ENCODE measurements at regions not wholly inside any gene's neighbourhood (a gene's known extent, or its start where the extent isn't known, plus 50 kb on each side); places are given as distances from the start of the nearest gene placed in this dataset.

DNA sequence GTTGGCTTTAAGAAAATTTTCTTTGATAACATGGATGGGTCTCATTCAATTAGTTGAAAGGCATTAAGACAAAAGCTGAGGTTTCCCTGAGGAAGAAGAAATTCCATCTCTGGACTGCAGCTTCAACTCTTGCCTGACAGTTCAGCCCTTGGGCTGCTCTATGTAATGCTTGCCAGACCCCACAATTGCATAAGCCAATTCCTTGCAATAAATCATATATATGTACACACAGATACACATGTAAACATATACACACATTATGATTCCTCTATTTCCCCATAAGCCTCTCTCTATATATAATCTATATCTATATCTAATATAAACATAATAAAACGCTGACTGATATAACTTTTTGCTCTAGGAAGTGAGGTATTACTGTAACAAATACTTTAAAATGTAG, 301.5 kb upstream of the PRMT6 start:
- FAIRE-seq (no peak), DNase-seq (ENCODE audit: low spot score in 2 of 2) (no peak)

- FAIRE-seq (no peak), DNase-seq (ENCODE audit: low spot score in 2 of 2) (no peak)
Measured at GRCh38 chr1:106755682-106756406, 300.6 kb upstream of the PRMT6 start.

- no peak for FAIRE-seq
- no peak for DNase-seq (ENCODE audit: low spot score in 2 of 2)
Measured at GRCh38 chr1:106756752-106757151, 299.7 kb upstream of the PRMT6 start.

DNA sequence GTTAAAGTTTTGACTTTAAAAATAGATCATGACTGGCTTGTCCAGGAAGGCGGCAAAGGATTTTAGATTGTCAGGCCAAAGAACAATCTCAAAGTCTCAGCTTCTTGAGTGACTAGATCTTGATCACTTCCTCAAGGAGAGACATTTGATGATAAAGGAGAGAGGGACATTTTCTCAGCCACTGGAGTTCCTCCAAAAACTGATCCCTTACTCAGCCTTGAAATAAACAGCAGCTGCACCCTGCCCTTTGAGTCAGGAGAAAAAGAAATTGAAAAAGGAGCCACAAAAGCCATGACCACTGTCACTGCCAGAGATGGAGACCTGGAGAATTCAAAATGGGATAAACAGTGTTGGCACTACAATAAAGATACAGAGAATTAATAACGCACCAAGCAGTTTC, 288.4 kb upstream of the PRMT6 start:
- no peak for FAIRE-seq

GRCh38 chr1:106768501-106768900, 288.0 kb upstream of the PRMT6 start:
- DNase-seq (ENCODE audit: low spot score in 2 of 2) (no peak), FAIRE-seq (no peak)

More for the DNA sequence above, 288.4 kb upstream of the PRMT6 start:
- DNase-seq (ENCODE audit: low spot score in 2 of 2) = no peak

DNA sequence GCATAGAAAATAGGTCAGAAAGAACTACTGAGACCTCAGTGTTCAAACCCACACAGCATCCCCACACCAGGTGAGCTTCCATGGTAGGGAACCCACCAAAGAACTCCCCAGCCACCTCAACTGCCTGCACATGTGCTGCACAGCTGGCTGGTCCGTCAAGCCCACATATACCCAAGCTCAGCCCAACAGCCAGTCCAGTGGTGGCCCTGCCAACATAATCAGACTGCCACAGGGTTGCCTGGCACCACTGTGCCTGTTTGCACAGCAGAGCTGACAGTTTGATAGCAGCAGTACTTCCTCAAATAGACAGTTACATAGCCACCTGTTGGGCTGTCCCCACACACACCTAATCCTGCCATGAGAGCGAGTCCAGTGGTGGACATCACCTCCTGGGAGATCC, 283.3 kb upstream of the PRMT6 start:
- FAIRE-seq (no peak), DNase-seq (ENCODE audit: low spot score in 2 of 2) (no peak)

- no peak for FAIRE-seq
- no peak for DNase-seq (ENCODE audit: low spot score in 2 of 2)
Measured at GRCh38 chr1:106780066-106780465, 276.4 kb upstream of the PRMT6 start.

DNA sequence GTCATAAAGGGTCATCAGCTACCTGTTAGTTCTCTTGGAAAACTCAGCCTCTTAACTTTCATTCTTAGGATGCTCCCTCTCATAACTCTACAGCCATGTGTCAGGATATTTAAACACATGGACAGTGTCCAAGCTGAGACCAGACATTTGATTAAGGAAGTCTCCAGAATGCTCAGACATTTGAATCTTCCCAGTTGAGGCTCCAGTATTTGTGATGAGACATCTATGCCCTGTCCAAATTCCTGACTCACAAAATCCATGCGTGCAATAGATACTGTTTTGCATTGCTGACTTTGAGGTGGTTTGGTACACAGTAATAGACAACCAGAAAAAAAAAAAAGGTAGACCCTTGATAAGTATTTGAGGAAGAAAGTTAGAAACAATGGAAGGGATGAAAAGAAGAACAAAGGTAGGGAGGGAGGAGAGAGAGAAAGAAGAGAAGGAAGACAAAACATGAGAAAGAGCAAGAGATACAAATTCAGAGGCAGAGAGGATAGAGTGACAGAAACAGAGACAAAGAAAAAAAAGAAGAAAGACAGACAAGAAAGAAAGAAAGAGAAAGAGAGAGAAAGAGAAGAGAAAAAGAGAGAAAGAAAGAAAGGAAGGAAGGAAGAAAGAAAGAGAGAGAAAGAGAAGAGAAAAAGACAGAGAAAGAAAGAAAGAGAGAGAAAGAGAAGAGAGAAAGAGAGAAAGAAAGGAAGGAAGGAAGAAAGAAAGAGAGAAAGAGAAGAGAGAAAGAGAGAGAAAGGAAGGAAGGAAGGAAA, 275.5 kb upstream of the PRMT6 start:
- no peak for DNase-seq (ENCODE audit: low spot score in 2 of 2)
- no peak for FAIRE-seq

GRCh38 chr1:106785176-106785575, 271.3 kb upstream of the PRMT6 start:
- DNase-seq (ENCODE audit: low spot score in 2 of 2) = no peak
- FAIRE-seq = no peak

- no peak for DNase-seq (ENCODE audit: low spot score in 2 of 2)
Measured at GRCh38 chr1:106787520-106787919, 269.0 kb upstream of the PRMT6 start.

GRCh38 chr1:106789686-106790085, 266.8 kb upstream of the PRMT6 start:
- FAIRE-seq (no peak), DNase-seq (ENCODE audit: low spot score in 2 of 2) (no peak)

More at GRCh38 chr1:106787520-106787919, 269.0 kb upstream of the PRMT6 start:
- no peak for FAIRE-seq

DNA sequence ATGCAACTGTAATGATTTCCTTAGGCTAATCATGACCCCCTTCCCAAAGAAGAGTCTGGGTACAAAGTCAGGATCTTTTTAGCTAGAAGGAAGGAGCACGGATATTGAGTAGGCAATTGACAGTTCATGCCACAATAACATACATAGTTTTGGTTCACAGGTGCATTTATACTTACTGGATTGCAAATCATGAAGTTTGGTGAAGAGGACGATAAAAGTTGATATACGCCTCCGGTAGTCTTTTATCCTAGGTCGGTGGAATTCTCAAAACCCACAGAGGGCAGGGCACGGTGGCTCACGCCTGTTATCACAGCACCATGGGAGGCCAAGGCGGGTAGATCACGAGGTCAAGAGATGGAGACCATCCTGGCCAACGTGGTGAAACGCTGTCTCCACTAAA, 265.4 kb upstream of the PRMT6 start:
- DNase-seq (ENCODE audit: low spot score in 2 of 2) (no peak), FAIRE-seq (no peak)

GRCh38 chr1:106793651-106794050, 262.8 kb upstream of the PRMT6 start:
- FAIRE-seq = no peak
- DNase-seq (ENCODE audit: low spot score in 2 of 2) = no peak

DNA sequence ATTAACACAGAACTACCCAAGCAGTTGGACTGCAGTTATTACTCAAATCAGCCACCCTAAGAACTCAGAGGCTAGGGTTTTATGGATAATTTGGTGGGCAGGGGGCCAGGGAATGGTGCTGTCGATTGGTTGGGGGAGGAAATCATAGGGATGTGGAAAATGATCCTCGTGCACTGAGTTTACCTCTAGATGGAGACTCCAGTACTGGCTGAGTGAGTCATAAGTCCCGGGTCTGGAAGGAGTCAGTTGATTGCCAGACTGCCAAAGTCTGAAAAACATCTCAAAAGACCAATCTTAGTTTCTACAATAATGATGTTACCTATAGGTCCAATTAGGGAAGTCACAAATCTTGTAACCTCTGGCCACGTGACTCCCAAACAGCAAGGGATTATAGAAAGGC, 257.5 kb upstream of the PRMT6 start:
- FAIRE-seq (no peak), DNase-seq (ENCODE audit: low spot score in 2 of 2) (no peak)

GRCh38 chr1:106802181-106802580, 254.3 kb upstream of the PRMT6 start:
- no peak for FAIRE-seq

DNA sequence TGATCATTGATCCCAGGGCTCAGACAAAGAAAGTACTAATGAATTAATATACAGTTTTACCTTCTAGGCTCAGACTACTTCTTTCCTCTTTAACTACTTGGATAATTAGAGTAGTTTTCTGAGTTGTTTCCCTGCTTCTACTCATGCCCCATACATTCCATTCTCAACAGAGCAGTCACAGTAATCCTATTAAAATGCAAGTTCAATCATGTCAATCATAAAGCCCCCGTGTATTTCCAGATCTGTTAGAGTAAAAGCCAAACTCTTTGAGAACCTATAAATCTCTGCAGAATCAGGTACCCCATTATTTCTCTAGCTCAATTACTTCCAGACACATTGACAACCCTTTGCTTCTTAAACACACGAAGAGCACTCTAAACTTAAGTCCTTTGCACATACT, 242.1 kb upstream of the PRMT6 start:
- no peak for DNase-seq (ENCODE audit: low spot score in 2 of 2)
- no peak for FAIRE-seq

More at GRCh38 chr1:106802181-106802580, 254.3 kb upstream of the PRMT6 start:
- DNase-seq (ENCODE audit: low spot score in 2 of 2) = no peak

DNA sequence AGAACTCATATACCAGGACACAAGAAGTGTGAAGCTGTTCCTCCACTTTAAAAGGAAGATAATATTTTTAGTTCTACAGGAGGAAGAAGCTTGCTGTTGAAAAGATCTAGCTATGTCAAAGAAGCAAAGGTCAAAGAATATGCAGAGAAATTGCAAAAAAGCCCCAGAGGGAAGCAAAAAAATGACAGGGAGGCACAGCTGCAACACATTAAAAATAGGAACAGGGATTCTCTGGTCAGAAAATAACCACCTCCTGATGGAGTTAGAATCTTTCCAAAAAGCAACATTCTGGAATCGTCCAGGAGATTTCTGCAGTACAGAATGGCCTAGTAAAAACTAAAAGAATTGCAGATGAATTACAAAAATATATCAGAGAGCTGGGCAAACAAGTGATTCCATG, 238.9 kb upstream of the PRMT6 start:
- FAIRE-seq (no peak), DNase-seq (ENCODE audit: low spot score in 2 of 2) (peak in 1 of 2 donors; percentile 6)

- no peak for DNase-seq (ENCODE audit: low spot score in 2 of 2)
- no peak for FAIRE-seq
Measured at GRCh38 chr1:106831511-106831910, 225.0 kb upstream of the PRMT6 start.

DNA sequence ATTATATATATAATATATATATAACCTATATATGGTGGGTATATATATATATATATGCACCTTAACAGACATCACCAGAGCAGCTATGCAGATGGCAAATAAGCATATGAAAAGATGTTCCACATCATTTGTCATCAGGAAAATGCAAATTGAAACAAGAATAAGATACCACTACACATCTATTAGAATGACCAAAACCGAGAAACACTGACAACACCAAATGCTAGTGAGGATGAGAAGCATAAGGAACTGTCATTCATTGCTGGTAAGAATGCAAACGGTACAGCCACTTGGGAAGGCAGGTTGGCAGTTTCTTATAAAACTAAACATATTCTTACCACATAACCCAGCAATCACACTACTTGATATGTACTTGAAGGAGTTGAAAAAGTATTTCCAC, 219.8 kb upstream of the PRMT6 start:
- no peak for DNase-seq (ENCODE audit: low spot score in 2 of 2)
- no peak for FAIRE-seq

- no peak for DNase-seq (ENCODE audit: low spot score in 2 of 2)
- no peak for FAIRE-seq
Measured at GRCh38 chr1:106843518-106843917, 213.0 kb upstream of the PRMT6 start.

DNA sequence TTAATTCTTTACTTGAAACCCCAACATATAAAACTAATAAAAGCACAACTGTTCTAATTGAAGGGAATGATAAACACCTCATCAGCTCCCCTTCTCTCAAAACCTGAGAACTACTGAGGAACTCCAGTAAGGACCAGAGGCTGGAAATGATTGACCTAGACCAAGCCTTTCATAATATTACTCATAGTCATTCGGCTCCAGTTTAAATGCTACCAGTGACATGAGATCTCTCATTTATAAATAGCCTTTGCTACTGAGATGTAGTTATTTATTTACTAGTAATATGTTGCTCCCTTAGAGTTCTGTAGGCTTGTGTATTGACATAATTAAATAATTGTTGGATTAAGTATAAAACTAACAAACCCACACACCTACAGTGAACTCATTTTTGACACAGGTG, 209.8 kb upstream of the PRMT6 start:
- DNase-seq (ENCODE audit: low spot score in 2 of 2) (no peak), FAIRE-seq (no peak)

DNA sequence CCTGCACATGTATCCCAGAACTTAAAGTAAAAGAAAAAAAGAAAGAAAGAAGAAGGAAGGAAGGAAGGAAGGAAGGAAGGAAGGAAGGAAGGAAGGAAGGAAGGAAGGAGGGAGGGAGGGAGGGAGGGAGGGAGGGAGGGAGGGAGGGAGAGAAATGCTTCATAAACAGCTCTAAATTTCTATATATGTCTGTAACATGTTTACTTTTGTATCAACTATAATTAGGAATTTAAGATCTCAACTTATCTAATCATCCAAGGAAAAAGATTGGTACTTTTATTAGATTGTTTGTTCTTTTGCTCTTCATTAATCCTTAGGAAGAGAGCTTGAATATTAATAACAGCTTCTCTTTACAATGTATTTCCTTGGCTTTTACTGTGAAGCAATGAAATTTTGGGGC, 195.4 kb upstream of the PRMT6 start:
- FAIRE-seq = no peak
- no peak for DNase-seq (ENCODE audit: low spot score in 2 of 2)
